ENCODE measurements at regions not wholly inside any gene's neighbourhood (a gene's known extent, or its start where the extent isn't known, plus 50 kb on each side); places are given as distances from the start of the nearest gene placed in this dataset.

- DNase-seq (ENCODE audit: low read depth): no peak
- no peak overlapping the region for H3K4me3 ChIP-seq (ENCODE audit: low read depth, low read length)
- no peak for TF ChIP-seq CTCF (IDR thresholded peaks at IDR 0.05; ENCODE audit: insufficient read depth, low read depth, low read length)
Observed at GRCh38 chr16:6926341-6926740, 406.3 kb upstream of the RBFOX1 start.

- no peak for DNase-seq (ENCODE audit: low read depth)
- no peak overlapping the region for H3K4me3 ChIP-seq (ENCODE audit: low read depth, low read length)
- no peak for TF ChIP-seq CTCF (IDR thresholded peaks at IDR 0.05; ENCODE audit: insufficient read depth, low read depth, low read length)
Observed at GRCh38 chr16:6918646-6919045, 414.0 kb upstream of the RBFOX1 start.

- no peak overlapping the region for H3K4me3 ChIP-seq (ENCODE audit: low read depth, low read length)
- no peak for TF ChIP-seq CTCF (IDR thresholded peaks at IDR 0.05; ENCODE audit: insufficient read depth, low read depth, low read length)
Observed at GRCh38 chr16:6916946-6917345, 415.7 kb upstream of the RBFOX1 start.

GRCh38 chr16:6913566-6913965, 419.1 kb upstream of the RBFOX1 start:
- no peak for TF ChIP-seq CTCF (IDR thresholded peaks at IDR 0.05; ENCODE audit: insufficient read depth, low read depth, low read length)
- no peak overlapping the region for H3K4me3 ChIP-seq (ENCODE audit: low read depth, low read length)
- no peak for DNase-seq (ENCODE audit: low read depth)

More at GRCh38 chr16:6916946-6917345, 415.7 kb upstream of the RBFOX1 start:
- DNase-seq (ENCODE audit: low read depth): no peak

- no peak overlapping the region for H3K4me3 ChIP-seq (ENCODE audit: low read depth, low read length)
- no peak for TF ChIP-seq CTCF (IDR thresholded peaks at IDR 0.05; ENCODE audit: insufficient read depth, low read depth, low read length)
- DNase-seq (ENCODE audit: low read depth): no peak
Observed at GRCh38 chr16:6910301-6910700, 422.3 kb upstream of the RBFOX1 start.

GRCh38 chr16:6905601-6906000, 427.0 kb upstream of the RBFOX1 start:
- H3K4me3 ChIP-seq (ENCODE audit: low read depth, low read length): no peak overlapping the region
- no peak for DNase-seq (ENCODE audit: low read depth)
- TF ChIP-seq CTCF (IDR thresholded peaks at IDR 0.05; ENCODE audit: insufficient read depth, low read depth, low read length): no peak

GRCh38 chr16:6903671-6904070, 429.0 kb upstream of the RBFOX1 start:
- no peak overlapping the region for H3K4me3 ChIP-seq (ENCODE audit: low read depth, low read length)
- no peak for TF ChIP-seq CTCF (IDR thresholded peaks at IDR 0.05; ENCODE audit: insufficient read depth, low read depth, low read length)
- DNase-seq (ENCODE audit: low read depth): no peak

Data from fibroblast of villous mesenchyme (primary cell).